ENCODE measurements at regions not wholly inside any gene's neighbourhood (a gene's known extent, or its start where the extent isn't known, plus 50 kb on each side); places are given as distances from the start of the nearest gene placed in this dataset.
"Not testable (repeated sequence)": the region's sequence is repeated elsewhere in the genome, so short reads cannot be mapped to it uniquely, and the experiment has no call there.

DNA sequence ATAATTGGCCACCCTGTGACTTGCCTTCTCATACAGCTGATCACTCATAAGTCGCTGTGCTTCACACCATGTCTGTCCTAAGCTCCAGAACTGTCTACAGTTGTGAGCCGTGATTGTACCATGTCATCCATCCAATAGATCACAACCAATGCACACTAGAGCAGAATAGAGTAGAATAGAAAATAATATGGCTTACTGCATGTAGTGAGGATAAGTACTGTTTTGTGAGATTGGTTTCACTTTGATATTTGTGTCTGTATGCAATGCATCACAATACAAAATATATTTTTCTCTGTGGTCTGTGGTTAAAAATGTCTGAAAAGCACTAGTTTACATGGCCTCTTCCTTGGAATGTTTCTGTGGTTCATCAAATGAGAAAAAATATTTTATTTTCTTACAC lies 237.6 kb upstream of the PRKD1 start:
- no peak for FAIRE-seq

DNA sequence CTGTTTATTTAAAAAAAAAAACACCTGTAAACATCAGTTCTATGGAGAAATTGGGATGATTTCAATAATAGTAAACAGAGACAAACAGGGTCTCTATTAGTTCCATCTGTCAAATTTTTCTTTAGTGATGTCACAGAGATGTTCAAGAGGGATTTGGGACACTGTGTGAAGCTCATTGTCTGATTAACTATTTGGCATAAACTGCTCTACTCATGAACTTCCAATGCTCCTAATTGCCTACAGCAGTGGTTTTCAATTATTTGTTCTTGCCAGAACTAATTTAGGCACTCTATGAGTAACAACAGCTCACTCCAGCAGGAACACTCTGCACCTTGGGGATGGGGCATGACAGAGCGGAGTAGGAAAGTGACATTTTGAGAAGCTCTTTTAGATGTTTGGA lies 250.1 kb upstream of the PRKD1 start:
- no peak for FAIRE-seq

DNA sequence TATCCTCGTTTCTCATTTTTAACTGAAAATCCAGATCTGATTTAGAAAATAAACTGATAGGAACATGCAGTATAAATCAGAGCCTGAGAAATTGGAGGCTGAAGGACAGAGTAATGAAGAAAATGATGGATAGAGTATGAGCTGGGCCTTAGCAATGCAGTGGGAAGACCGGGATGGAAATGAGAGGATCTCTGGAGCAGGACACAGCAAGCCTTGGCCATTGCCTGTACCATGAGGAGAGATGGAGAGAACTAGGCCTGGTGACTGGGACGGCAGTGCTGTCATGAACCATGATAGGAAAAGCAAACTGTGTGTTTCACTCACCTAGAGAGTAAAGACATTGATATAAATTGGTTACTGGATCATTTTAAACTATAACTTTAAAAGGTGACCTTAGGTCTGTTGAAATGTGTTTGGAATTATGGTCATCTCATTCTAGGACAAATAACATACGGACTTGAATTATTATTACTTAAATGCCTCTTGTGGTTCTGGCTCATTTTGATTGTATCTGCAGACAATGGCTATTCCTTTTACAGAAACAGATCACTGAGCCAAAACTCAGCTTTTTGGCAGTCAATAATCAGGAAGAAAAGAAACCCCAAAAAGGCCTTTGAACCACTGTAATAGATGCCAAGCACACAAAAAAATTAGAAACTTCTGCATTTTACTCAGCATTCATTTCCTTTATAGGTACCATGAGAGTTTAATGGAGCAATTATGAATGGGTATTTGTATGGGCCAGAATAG lies 251.9 kb upstream of the PRKD1 start:
- no peak for FAIRE-seq

DNA sequence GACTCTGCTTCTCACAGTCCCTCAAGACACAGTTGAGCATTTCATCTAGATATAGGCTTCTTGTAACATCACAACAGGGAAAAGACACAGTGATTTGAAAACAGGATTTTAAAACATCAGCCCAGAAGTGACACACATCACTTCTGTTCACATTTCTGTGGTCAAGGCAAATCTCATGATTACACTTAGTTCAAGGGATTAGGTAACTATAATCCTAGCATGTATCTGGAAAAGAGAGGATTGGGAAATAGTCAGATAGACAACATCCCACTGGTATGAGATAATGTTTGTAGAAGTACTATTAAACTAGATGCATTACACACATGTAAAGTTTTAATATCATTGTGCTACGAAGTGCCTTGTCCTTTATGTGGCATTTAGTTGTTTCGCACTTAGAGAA lies 252.6 kb upstream of the PRKD1 start:
- no peak for FAIRE-seq

DNA sequence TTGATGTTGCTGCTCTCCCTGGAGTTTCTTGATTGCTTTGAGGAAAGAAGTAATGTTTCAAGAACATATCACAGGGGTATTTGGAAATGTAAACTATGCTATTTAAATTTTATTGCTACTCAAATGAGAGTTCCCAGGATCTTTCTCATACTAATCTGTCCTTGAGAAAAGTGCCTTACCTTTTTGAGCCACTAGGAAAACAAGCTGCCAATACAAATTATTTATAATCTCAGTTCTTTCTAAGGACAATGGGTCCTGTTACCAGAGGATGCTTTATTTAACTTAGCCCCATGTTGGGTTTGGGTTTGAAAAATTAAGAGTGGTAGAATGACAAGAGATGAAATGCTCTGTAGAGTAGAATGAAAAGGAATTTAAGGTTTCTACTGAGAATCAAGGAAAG lies 258.2 kb upstream of the PRKD1 start:
- FAIRE-seq: no peak

DNA sequence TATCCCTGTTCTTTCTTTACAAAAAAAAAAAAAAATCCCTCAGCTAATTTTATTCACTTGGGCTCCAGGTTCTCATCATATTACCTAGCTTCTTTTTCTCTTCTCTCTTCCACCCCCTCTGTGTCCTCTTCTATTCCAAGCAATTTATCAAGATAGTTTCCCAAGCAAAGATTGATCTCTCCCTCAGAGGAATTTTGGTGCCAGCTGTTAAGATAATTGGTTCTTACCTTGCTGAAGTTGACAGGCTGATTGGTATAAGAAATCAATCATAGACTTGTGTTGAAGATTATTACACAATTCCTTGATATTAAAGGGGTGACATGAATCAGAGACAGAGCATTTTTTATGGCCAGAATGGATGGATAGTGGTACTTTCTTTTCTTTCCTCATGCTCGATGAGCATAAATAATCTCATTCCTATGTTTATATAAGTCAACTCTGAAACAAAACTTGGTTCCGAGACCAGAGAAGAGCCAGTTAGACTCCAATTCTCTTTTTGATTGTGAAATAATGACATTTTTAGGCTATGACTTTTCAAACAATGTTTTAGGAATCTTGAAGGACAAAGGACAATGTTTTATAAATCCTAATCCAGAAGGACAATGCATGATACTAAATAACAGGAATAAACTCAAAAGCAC lies 264.1 kb upstream of the PRKD1 start:
- no peak for FAIRE-seq

DNA sequence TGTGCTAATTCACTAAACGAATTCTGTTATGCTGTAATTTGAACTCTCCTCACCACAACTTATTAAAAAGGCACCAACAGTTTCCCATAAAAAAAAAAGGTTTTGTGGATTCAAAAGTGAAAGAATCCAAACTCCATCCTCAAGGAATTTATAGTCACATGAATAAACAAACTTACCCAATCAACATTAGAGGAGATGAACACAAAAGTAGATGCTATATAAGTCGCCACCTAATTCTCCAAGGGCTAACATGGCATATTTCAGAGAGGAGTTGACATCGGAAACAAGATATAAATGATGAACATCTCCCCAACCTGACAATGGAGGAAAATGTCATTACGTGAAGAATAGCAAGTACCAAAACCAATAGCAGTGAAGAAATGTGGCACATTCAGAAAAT lies 265.5 kb upstream of the PRKD1 start:
- FAIRE-seq: no peak

DNA sequence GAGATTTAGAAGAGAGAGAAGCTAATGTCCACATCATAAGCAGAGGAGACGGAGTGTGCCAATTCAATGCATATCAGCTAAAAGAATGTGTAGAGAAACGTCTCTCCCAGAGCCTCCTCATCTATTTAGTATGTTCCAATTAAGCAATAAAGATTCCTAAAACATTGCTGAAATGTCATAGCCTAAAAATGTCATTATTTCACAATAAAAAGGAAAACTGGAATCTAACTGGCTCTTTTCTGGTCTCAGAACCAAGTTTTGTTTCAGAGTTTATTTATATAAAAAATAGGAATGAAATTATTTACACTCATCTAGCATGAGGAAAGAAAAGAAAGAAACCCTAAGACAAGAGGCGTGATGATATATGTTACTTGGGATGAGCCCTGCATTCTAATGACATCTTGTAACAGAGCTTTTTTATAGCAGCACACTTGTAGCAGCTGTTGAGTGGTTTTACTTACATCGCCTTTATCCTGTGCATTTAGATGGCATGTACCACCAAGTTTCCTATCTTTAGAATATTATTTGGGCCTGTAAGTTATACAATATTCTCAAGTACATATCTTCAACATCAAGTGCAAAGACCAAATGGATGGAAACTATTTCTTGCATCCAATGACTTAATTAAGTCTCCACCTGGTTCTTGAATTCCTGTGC lies 266.3 kb upstream of the PRKD1 start:
- no peak for FAIRE-seq

DNA sequence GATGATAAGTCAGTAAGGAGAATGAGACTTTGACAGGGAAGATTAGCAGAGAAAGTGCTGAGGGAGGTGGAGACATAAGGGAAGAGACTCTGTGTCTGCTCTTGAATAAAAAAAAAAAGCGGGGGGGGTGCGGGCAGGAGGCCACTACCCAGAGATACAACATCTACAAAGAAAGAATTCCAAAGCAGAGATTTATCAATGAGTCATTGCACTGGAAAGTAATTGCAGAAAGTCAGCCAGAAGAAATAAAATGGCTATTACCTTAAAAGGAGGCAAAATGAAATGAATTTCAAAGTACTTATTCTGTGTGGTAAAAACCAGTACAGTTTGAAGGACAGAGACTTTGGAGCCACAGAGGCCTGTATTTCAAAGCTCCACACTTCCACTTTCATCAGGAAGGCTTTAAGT lies 267.1 kb upstream of the PRKD1 start:
- no peak for FAIRE-seq

DNA sequence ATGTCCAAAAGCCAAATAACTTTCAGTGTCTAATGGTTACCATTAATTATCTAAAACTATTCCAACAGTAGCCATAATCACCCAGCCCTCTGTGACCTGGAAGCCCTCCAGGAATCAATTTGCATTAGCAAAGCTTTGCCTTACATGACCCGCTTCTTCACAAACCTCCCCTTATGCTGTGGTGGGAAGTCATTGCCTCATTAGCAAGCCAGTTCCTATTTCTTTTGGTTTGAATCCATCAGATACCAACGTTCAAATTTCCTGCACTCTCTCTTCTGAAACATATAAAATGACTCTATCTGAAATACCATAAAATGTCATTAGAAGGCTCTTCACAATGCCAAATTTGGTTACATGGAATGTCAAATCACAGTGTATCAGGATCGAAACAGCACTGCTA lies 268.3 kb upstream of the PRKD1 start:
- FAIRE-seq: no peak

DNA sequence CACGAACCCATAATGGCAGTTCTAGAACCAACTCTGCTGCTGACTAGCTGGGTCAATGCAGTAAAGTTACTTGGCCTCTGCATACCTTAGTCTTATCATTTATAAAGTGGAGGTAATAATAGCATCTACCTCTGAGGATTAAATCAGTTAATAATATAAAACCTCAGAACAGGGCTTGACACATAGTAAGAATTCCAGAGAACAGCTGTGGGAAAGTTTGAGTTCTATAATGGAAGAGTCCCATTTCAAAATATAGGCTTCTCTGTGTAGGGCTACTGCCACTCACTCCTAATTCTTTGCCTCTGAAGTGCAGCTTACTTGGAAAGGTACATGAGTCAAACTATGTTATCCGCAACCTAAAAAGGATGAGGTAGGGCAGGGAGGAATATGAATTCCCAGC lies 269.2 kb upstream of the PRKD1 start:
- FAIRE-seq: no peak

DNA sequence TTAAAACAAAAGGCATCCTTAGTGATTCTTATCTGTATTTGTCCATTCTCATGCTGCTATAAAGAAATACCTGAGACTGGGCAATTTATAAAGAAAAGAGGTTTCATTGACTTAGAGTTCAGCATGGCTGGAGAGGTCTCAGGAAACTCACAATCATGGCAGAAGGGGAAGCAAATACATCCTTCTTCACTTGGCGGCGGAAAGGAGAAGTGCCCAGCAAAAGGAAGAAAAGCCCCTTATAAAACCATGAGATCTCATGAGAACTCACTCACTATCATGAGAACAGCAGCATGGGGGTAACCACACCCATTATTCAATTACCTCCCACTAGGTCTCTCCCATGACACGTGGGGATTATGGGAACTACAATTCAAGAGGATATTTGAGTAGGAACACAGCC lies 271.1 kb upstream of the PRKD1 start:
- not testable (repeated sequence) for FAIRE-seq

DNA sequence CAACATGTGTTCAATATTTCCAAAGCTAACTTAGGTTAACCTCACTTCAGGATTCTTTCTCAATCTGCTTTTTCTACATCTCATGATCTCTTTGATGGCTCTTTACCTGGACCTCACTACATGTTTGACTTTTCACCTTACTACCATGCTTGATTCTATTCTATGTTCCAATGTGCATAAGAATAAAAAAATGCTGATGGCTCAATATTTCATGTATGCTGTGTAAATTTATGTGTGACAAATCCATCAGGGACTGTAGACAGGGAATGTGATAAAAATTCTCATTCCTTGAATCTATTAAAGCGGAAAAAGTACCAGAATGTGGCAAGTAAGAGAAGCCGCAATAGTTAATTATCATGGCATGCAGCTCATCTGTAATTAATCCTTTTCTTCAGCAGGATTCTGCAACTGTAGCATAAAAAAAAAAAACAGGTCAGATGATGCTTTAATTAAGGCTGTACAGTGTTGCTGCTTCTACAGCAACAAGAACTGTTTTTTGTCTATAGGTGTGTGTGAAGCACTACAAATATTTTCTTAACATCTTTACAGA lies 276.9 kb upstream of the PRKD1 start:
- FAIRE-seq: no peak

DNA sequence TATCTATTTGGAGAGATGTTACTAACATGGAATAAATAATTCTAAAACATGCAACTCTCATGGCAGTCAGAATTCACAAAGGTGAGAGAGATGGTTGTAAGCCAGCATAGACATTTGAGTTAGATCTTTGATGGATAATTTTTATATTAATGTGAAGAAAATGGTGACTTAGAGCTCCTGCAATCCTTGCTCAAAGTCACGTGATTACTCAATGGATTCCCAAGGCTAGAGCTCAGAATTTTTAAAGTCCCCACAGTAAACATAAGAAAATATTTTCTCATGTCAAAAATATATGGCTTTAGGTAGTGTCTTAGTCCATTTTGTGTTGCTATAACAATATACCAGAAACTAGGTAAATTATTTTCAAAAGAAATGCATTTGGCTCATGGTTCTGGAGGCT lies 281.5 kb upstream of the PRKD1 start:
- FAIRE-seq: no peak

DNA sequence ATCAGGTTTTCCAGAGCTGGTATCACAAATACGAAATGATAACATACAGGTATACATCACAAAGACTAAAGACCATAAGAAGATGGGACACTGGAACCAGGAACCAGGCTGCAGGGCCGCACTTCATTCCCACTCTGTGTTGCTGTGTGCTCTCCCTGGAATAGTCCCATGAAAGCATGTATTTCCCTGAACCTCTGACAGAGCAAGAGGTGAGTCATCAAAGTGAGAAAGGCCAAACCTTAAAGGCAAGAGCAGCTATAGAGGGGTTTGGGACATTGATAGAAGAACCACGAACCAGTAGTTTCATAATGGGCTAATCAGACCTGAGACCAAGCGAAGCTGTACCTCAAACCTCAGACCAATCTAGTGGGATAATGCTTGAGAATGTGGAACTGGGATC lies 283.0 kb upstream of the PRKD1 start:
- no peak for FAIRE-seq

DNA sequence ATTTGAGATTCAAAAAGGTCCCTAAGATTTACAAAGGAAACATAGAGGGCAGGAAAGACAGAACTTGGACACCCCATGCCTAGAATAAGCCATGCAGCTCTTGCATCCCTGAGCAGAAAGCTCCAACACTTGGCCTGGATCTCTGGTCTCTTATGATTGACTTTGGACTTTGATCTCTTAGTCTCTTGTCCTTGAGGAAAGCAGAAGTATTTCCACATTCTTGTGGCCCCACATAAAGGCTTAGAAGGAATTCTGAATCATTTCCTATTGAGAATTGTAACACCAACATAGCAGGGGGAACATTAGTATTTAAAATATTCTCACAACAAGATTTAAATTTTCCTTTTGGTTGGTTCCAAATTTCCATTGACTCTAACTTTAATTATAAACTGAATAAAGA lies 283.7 kb upstream of the PRKD1 start:
- FAIRE-seq: no peak

DNA sequence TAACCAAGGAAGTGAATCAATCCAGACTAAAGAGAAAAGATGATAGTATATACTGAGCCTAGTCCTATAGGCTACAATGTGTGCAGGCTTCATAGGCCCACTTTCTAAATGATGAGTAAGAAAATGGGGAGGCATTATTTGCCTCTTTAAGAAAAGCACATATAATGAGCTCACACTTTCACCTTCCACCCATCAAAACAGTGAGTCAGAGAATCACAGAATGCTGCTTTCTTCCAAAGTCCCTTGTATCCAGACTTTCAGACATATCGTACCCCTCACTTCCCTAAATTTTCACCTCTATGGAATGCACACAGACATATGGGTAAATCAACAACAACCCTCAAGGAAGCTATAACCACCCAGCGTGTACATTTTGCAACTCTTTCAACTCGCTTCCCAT lies 286.4 kb upstream of the PRKD1 start:
- no peak for FAIRE-seq

DNA sequence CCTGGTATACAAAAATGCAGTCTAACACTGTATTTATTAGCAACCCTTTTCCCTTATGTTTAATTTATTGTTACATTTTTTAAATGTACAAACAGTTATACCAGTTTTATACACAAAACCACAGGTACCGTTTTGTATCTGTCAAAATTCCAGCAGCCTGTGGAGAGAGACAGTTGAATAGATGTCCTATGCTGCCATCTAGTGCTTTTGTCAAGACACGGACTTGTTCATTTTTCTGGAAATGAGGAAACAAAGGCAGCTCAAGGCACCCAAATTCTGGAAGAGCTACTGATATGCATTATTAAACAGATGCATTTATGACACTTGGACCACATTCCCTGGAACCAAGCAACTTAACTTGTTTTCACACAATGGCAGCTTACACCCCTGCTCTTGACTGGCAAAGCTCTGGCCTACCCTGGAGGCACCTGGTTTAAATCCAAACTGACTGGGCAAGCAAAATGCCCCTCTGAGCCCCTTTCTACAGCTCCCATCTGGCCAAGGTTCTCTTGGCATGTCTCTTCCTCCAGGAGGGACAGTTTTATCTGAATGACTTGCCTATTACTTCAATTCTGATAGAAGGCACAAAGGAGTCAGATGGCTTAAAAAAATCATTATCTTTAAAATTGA lies 286.9 kb upstream of the PRKD1 start:
- peak; percentile 75 for FAIRE-seq

DNA sequence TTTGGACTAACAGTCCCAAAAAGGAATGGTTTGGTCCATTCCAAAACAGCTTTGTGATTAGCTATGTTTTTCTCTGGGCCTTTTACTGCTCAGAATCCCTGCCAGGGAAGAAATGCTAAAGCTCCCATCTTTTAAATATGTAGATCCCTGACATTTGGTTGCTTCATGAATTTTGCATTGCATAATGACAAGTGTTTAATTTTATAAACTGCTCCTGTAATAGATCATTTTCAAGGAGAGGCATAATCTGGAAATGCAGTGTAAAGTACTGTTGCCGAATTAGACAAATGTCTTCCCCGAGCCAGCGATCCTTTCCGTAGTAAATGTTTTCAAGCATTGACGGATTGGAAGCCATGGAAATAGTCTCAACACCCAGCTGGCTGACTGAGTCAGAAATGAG lies 291.3 kb upstream of the PRKD1 start:
- no peak for FAIRE-seq

DNA sequence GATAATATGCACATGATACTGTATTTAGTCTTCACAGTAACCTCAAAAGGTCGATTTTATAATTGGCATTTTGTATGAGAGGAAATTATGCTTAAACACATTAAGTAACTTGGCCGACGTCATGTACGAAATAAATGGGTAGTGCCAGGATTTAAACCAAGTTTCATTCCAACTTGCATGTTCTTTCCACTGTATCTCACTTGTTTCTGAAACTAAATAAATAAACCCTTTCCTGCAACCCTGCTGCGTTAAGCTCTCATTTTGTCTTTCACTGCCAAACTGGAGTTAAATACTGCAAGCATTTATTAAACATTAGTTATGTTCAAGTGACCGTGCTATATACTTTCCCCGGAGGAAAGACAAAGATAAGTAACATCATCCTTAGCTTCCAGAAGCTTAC lies 293.9 kb upstream of the PRKD1 start:
- FAIRE-seq: no peak

DNA sequence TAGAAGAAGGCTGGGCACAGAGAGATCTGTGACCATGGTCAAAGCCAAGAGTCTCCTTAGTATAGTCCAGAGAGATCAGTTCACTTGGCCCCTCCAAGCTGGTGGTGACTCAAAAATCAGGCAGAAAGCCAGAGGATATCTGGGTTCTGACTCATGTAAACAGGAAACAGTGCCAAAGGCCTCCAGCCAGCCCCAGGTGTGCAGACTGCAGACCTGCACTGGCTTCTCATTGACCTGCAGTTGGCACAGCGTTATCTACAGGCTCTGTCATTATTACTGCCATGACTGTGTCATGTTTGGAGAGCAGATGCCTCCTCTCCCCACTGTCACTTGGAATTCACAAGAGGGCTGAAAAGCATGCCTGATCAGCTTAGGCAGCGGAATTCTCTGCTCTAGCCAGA lies 295.7 kb upstream of the PRKD1 start:
- FAIRE-seq: peak; percentile 89

DNA sequence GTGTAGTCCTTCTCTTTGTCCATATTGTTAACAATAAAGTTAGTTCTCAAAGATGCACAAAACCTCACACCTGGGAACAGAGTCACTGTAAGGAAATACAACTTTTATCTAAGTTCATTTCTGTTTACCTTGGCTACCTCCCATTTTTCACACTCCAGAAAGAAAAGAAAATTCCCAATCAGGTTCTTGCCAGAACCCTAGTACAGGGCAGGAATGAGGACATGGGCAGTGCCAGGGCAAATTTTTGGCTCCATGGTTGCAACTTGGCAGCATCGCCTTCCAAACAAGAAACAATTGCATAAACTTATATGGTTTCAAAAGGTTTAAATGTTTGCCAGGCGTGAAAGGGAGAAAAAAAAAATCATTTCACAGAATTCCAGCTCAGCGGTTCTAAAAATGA lies 296.3 kb upstream of the PRKD1 start:
- FAIRE-seq: no peak

DNA sequence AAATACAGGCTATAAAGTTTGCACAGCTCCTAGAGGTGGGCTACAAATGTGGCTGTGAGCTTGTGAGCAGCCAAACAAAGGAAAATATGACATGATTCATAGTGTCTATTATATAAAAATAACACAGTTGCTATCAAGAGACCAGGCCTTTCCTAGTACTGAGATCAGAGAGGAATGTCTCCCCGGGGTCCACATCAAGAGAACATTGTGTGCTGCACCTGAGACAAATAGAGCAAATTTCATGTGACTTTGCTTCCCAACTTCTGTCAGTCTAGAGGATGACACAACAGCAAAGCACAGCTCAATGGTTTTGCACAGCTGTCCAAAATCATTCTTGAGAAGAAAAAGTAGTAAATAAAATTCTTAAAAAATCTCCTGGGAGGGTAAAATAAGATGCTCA lies 297.5 kb upstream of the PRKD1 start:
- no peak for FAIRE-seq

DNA sequence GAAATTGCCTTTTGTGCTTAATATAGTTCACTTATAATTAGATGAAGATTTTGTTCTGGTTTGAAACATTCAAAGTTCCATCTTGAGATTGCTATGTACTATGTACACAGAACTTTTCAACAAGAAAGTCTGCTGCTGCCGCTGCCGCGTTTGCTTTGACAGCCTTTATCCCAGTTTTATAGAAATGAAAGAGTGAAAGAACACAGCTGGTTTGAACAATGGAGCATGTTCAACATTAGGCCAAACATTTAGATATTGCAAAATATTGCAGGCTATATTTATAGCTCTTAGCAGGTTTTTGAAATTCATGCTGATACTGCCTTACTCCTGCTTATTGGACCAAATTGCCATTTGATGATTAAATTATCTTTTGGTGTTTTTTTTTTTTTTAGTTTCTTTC lies 299.8 kb upstream of the PRKD1 start:
- no peak for FAIRE-seq

Measured in islet of Langerhans (tissue), 1 donor.